Keratinocyte (primary cell): ENCODE measurements at regions not wholly inside any gene's neighbourhood (a gene's known extent, or its start where the extent isn't known, plus 50 kb on each side); places are given as distances from the start of the nearest gene placed in this dataset.

Experiments
- DNase-seq: peaks from one replicate; pipeline ENCODE4 v3.0.0-alpha.2; 2011; ENCODE audit warnings: low read depth, missing footprints, low spot score
- FAIRE-seq: peaks from 2 replicates; lab custom pipeline; 2011; peaks lifted over from hg19 to GRCh38; lab: Jason Lieb, UNC
- H2AFZ ChIP-seq: 2 replicates; pipeline ENCODE4 v1.6.0; 2012; ENCODE audit warnings: low read length, control low read depth, inconsistent platforms; ENCODE audit not compliant: control insufficient read depth
- H3K27ac ChIP-seq: 2 replicates; pipeline ENCODE4 v1.5.1; 2011; ENCODE audit warnings: low read length; ENCODE audit not compliant: control insufficient read depth, insufficient read depth
- H3K27me3 ChIP-seq: 3 replicates; pipeline ENCODE4 v1.6.0; 2011; ENCODE audit warnings: low read length; ENCODE audit not compliant: control insufficient read depth, insufficient read depth; ENCODE audit errors: extremely low read depth
- H3K36me3 ChIP-seq, 2 experiments: 2 replicates in 1 of 2; 3 replicates in 1 of 2; pipeline ENCODE4 v1.5.1; 2011; ENCODE audit warnings: low read length in 2 of 2, mild to moderate bottlenecking in 1 of 2; ENCODE audit not compliant: control insufficient read depth in 2 of 2, insufficient read depth in 2 of 2; ENCODE audit errors: extremely low read depth in 1 of 2
- H3K4me1 ChIP-seq: 3 replicates; pipeline ENCODE4 v1.5.1; 2011; ENCODE audit warnings: low read length; ENCODE audit not compliant: control insufficient read depth, insufficient read depth; ENCODE audit errors: extremely low read depth
- H3K4me2 ChIP-seq: 3 replicates; pipeline ENCODE4 v1.6.0; 2011; ENCODE audit warnings: low read depth, low read length; ENCODE audit not compliant: control insufficient read depth, insufficient read depth; ENCODE audit errors: extremely low read depth
- H3K4me3 ChIP-seq, 3 experiments: fragments of 200-600 bp in 1 of 3; sonication (generic) in 1 of 3; 2 replicates in 2 of 3; 3 replicates in 1 of 3; pipeline ENCODE4 v1.5.1; 2011 to 2016; ENCODE audit warnings: low read length in 3 of 3, mild to moderate bottlenecking in 3 of 3, control low read depth in 2 of 3, inconsistent platforms in 1 of 3, low read depth in 1 of 3, mixed read lengths in 1 of 3, mixed run types in 1 of 3, moderate library complexity in 1 of 3; ENCODE audit not compliant: control insufficient read depth in 2 of 3, insufficient read depth in 2 of 3; ENCODE audit errors: extremely low read depth in 1 of 3
- H3K79me2 ChIP-seq: 2 replicates; pipeline ENCODE4 v1.6.0; 2012; ENCODE audit warnings: low read length; ENCODE audit not compliant: control insufficient read depth, insufficient read depth
- H3K9ac ChIP-seq: 3 replicates; pipeline ENCODE4 v1.6.0; 2011; ENCODE audit warnings: low read length; ENCODE audit not compliant: control insufficient read depth, insufficient read depth; ENCODE audit errors: extremely low read depth
- H3K9me1 ChIP-seq: 3 replicates; pipeline ENCODE4 v1.6.0; 2011; ENCODE audit warnings: low read length; ENCODE audit not compliant: control insufficient read depth, insufficient read depth; ENCODE audit errors: extremely low read depth
- H3K9me3 ChIP-seq: 2 replicates; pipeline ENCODE4 v1.5.1; 2012; ENCODE audit warnings: low read depth, low read length; ENCODE audit not compliant: control insufficient read depth
- H4K20me1 ChIP-seq: 3 replicates; pipeline ENCODE4 v1.6.0; 2011; ENCODE audit warnings: low read length; ENCODE audit not compliant: control insufficient read depth, insufficient read depth; ENCODE audit errors: extremely low read depth
- CTCF ChIP-seq, 3 experiments: IDR thresholded peaks in 1 of 3; conservative IDR thresholded peaks in 1 of 3; optimal IDR thresholded peaks in 1 of 3; 2 replicates in 2 of 3; 3 replicates in 1 of 3; pipeline versions ENCODE3 to v1.5.1; 2011; ENCODE audit warnings: low read length in 3 of 3, mild to moderate bottlenecking in 3 of 3, moderate library complexity in 2 of 3, control low read depth in 1 of 3, inconsistent platforms in 1 of 3; ENCODE audit not compliant: insufficient read depth in 2 of 3; ENCODE audit errors: extremely low read depth in 1 of 3
- EZH2 ChIP-seq: IDR thresholded peaks from one replicate; pipeline ENCODE4 v1.6.1; 2012; ENCODE audit warnings: inconsistent platforms, mild to moderate bottlenecking, low read length, moderate library complexity
- dilution Hi-C: fragments of 300-500 bp; cut with MboI; formaldehyde crosslinking; loops from one replicate; pipeline ENCODE4 v1.7.0; 2020; ENCODE audit warnings: low sequenced_read_pairs; ENCODE audit not compliant: extremely low pct_ligation_motif_present

GRCh38 chr14:42617005-42617404 is 1010.3 kb downstream of the LRFN5 start:
- DNase-seq (no peak), FAIRE-seq (no peak)
- H3K9me1 ChIP-seq: no peaks in the 10 kb centered on the region
- dilution Hi-C loops: no loop called here
- no peaks in the 10 kb centered on the region for H4K20me1 ChIP-seq
- H3K36me3 ChIP-seq: no peaks in the 10 kb centered on the region
- no peak for TF ChIP-seq CTCF (optimal IDR thresholded peaks at IDR 0.05 in 1 of 3, IDR thresholded peaks at IDR 0.05 in 1 of 3, conservative IDR thresholded peaks at IDR 0.05 in 1 of 3; ENCODE audit: extremely low read depth in 1 of 3, insufficient read depth in 2 of 3, low read length in 3 of 3)
- no peak for TF ChIP-seq EZH2
- no peaks in the 10 kb centered on the region for H3K9me3 ChIP-seq
- H3K4me2 ChIP-seq: no peak overlapping the region
- no peaks in the 10 kb centered on the region for H3K79me2 ChIP-seq
- H3K27me3 ChIP-seq: no peaks in the 10 kb centered on the region
- H2AFZ ChIP-seq: no peak overlapping the region
- no peaks in the 10 kb centered on the region for H3K4me1 ChIP-seq
- no peak overlapping the region for H3K27ac ChIP-seq
- no peak overlapping the region for H3K4me3 ChIP-seq
- H3K9ac ChIP-seq: no peak overlapping the region

- Histone ChIP-seq H3K27ac (no peak overlapping the region), H2AFZ (no peak overlapping the region), H3K9ac (no peak overlapping the region), H3K9me1 (no peaks in the 10 kb centered on the region), H3K4me3 (no peak overlapping the region), H3K4me1 (no peaks in the 10 kb centered on the region), H3K9me3 (no peaks in the 10 kb centered on the region), H3K27me3 (no peaks in the 10 kb centered on the region), H4K20me1 (no peaks in the 10 kb centered on the region), H3K79me2 (no peaks in the 10 kb centered on the region), H3K4me2 (no peak overlapping the region), H3K36me3 (no peaks in the 10 kb centered on the region)
- no peak for TF ChIP-seq CTCF (optimal IDR thresholded peaks at IDR 0.05 in 1 of 3, IDR thresholded peaks at IDR 0.05 in 1 of 3, conservative IDR thresholded peaks at IDR 0.05 in 1 of 3; ENCODE audit: extremely low read depth in 1 of 3, insufficient read depth in 2 of 3, low read length in 3 of 3)
- TF ChIP-seq EZH2: no peak
- dilution Hi-C loops: no loop called here
- DNase-seq: no peak
- FAIRE-seq: no peak
These were observed 1000.2 kb downstream of the LRFN5 start for GRCh38 chr14:42606839-42607238.
